CD4-positive, alpha-beta T cell treated with Interleukin-15 for 1 hour (primary cell): ENCODE measurements at regions not wholly inside any gene's neighbourhood (a gene's known extent, or its start where the extent isn't known, plus 50 kb on each side); places are given as distances from the start of the nearest gene placed in this dataset.
"Not testable (repeated sequence)": the region's sequence is repeated elsewhere in the genome, so short reads cannot be mapped to it uniquely, and the experiment has no call there.

ENCODE experiments used
- DNase-seq: peaks from one replicate; pipeline ENCODE4 v3.0.0-alpha.2; 2020

DNA sequence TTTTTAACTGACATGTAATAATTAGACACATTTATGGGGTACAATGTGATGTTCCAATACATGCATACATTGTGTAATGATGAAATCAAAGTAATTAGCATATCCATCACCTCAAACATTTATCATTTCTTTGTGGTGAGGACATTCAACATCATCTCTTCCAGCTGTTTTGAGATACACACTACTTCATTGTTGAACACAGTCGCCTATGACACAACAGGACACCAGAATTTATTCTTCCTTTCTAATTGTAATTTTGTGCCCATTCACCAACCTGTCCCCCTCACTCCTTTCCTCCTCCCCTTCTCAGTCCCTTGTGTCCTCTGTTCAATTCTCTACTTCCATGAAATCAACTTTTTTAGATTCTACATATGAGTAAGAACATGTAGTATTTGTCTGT lies 113.4 kb upstream of the CBLB start:
- DNase-seq = no peak

DNA sequence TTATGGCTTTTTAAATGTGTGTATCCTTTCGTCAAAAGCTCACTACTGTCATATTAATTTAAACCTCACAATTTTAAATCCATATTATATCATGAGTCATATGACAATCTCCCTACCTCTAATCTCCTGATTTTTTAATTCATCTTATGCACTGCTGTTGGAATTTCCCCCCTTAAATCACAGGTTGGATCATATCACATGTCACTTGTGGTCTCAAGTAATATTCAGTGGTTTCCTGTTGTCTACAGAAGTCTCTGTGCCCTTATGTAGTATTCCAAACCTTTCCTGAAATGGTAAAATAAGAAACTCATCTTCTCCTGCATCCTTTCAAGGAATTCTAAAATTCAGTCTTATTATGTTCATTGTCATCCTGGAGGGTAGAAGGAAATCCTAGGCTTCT lies 116.0 kb upstream of the CBLB start:
- no peak for DNase-seq

DNA sequence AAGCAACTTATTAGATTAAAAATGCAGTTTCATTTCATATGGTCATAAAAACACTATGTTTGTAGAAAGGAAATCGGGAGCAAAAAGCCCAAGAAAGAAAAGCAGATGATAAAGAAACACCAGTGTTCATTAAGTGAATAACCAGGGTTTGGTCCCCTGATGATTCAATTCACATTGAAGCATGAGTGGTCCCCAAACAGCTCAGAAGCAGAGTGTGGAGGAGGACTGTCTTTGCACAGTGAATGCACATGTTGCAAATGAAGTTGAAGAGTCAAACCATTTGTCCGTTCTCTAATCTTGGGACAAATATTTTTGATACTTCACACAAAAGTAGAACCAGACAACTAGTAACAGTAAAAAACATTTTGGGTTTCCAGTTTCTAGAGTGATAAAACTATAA lies 117.5 kb upstream of the CBLB start:
- not testable (repeated sequence) for DNase-seq

DNA sequence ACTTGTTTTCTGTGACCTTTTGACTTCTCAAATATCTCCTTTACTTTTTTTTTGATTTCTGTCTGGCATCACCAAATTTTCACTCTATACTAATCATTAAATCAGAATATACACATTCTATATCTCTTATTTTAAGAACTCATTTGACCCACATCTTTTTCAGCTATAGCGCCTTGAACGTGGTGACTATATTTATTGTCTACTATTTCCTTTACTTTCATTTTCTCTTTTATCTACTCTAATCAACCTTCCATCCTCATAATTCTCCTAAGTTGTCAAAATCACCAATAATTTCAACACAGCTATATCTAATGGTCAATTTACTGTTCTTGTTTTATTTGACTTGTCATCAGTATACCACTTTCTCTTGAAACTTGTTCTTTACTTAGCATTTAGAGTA lies 119.0 kb upstream of the CBLB start:
- no peak for DNase-seq

DNA sequence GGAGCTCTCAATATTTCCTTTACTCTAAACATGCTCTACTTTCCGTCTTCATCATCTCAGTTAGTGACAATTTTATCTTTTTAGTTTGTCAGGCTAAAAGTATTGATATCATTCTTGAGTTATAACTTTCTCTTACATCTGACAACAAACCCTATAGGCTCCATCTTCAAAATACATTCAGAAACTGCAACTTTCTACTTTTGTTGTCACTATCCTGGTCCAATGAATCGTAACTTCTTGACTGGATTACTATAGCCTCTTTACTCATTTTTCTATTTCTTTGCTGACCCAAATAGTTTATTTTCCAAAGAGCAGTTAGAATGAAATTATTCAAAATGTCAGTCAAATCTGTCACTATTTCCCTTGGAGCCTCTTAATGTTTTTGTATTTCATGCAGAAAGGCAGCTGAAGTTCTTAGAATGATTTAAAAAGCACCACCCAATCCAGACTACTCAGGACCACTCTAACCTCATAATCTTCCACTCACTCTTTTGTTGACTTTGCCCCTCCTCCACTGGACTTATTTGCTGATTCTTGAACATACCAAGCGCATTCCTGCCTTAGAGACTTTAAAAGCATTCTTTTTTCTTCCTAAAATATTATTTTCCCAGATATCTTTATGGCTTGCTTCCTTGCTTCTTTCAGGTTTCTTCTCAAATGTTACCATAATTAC lies 119.9 kb upstream of the CBLB start:
- no peak for DNase-seq

DNA sequence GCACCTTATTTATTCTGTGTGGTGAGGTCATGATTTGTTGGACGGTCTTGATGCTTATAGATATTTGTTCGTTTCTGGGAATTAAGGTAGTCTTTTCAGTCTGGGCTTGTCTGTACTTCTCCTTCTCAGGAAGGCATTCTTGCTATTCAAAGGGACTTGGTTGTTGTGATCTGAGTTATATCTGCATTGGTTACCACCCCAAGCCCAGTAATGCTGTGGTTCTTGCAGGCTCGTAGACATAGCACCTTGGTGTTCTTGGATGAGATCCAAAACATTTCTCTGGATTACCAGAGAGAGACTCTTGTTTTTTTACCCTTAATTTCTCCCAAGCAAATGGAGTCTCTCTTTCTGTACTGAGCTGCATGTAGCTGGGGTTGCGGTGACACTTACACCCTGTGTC lies 128.0 kb upstream of the CBLB start:
- no peak for DNase-seq

DNA sequence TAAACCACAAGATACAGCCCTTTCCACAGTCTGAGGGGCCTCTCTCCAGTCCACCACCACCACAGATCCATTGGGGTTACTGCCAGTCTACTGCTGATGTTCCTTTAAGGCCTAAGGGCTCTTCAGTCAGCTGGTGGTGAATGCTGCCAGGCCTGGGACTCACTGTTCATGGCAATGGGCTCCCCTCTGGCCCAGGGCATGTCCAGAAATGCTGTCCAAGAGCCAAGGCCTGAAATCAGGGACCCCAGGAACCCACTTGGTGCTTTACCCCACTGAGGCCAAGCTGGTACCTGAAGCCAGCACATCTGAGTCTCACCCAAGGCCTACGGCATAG lies 128.6 kb upstream of the CBLB start:
- DNase-seq = no peak

DNA sequence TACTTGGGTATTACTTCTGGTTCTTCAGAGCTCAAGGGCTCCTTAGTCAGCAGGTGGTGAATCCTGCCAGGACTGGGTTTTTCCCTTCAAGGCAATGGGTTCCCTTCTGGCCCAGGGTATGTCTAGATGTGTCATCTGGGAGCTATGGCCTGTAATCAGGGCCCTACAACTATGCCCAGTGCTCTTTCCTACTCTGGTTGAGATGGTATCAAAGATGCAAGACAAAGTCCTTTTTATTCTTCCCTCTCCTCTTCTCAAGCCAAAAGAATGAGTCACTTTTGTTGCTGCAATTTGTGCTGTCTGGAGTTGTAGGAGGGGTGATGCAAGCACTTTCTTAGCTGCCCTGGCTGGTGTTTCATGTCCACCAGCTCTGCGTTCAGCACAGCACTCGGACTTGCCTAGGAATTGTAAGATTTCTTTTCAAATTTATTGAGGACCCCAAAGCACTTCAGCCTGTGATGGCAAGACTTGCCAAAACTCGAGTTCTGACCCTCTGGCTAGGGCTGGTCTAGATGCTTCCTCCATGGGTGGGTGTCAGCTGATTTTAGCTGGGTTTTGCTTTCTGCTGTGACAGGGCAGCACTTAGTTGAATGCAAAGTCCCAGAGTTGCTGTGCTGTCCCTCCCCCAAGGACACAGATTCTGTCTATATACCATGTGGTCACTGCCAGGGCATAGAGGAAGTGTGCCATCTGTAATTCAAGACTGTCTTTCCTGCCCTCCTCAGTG lies 129.2 kb upstream of the CBLB start:
- no peak for DNase-seq

DNA sequence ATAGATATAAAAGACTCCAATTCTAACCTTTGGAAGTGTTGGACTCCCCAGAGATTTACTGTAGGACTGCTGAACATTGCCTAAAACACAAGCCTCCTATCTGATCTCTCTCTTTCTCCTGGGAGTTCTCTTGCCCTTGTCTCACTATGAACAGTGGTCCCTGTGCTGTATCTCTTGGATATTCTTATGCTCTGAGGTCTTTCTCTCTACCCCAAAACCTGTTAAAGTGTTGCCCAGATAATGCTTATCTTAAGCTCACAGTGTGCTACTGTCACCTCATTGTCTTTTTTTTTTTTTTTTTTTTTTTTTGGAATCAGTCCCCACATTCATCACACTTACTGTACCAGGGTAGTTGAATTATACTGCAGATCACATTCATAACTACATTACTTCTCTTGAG lies 131.0 kb upstream of the CBLB start:
- DNase-seq = no peak

DNA sequence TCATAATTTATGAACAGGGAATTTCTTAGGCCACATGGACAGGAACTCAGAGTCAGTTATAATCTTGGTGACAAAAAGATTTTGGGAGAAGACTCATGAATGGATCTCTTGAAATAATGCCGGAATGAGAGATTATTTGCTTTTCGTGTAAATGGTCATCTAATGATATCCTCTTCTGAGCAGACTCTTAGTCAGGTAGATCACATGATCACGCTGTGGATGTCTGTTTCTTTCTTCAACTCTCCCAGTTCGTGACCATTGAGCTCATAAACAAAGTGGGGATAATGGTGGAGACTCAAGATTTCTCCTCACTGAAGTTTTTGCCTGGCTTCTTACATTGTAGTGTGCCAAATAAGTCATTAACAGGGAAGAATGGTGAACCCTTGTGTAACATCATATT lies 133.1 kb upstream of the CBLB start:
- DNase-seq = no peak

DNA sequence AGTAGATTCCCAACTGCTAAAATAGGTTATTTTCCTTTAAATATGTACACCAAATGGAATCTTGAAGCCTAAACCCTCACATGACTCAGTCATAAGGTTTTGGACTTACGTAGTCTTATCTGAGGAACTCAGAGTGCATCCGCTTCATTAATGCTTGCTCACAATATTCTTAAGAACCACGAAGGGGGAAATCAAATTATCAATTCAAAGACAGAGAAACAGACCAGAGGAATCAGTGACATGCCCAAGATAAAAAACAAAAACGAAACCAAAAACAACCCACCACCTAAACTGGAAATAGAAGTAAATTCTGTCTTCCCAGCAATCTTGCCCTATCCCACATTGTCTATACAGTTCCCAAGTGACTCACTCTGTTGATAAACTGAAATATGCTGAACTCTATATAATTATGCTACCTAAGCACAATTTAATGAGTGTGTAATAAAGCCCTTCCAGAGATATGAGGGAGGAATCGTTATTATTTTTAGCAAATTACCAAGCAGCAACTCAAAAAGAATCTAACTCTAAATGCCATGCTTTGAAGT lies 135.4 kb upstream of the CBLB start:
- DNase-seq = no peak

DNA sequence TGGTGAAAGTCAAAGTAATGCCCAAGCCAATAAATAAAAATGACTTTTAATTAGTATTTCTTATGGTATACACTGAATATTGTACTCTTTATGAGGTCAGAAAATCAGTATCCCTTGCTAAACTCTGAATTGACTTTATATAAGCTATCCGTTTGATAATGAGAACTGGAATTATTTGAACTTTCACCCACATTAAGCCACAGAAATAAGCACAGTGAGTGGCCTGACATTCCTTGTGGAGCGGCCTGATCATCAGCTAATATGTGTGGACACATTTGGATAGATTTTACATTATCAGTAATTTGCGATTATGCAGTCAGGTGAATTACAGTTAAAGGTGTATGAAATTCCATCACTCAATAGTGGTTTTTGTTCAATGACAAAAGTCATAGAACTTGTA lies 136.0 kb upstream of the CBLB start:
- DNase-seq = no peak

DNA sequence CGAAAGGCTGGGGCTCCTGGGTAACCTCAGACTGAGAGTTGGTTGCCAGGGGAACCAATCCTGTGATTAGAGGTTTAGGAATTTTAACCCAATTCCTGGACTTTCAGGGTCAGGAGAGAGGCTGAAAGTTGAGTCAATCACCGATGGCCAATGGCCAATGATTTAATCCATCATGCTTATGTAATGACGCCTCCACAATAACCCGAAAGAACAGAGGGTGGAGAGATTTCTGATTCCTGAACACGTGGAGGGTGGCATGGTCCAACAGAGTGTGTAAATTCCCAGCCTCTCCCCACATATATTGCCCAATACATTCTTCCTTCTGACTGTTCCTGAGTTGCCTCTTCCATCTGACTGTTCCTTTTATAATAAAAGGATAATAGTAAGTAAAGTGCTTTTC lies 137.2 kb upstream of the CBLB start:
- no peak for DNase-seq

DNA sequence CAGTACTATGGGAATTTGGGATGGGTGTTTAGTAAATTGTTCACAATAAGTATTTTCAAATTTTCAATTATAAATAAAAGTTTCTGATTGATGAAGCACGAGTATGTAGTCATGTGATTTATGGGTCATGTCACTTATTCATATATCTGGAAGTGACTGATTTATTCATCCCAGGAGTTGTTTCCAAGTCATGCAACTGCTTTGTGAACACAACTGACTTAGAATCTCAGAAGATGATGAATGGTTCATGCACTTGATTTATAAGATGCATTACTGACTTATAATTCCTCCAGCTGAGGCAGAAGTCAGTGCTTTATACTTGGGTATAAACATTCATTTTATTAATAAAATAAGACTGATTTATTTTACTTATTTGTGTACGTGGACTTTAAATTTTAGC lies 137.8 kb upstream of the CBLB start:
- DNase-seq = no peak

DNA sequence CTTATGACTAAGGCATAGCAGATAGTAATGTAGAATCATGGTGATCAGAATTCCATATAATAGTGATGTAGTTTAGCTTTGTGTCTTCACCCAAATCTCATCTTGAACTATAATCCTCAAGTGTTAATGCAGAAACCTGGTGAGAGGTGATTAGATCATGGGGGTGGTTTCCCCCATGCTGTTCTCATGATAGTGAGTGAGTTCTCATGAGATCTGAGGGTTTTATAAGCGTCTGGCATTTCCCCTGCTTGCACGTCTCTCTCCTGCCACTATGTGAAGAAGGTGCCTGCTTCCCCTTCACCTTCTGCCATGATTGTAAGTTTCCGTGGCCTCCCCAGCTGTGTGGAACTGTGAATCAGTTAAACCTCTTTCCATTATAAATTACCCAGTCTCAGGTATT lies 138.7 kb upstream of the CBLB start:
- no peak for DNase-seq

DNA sequence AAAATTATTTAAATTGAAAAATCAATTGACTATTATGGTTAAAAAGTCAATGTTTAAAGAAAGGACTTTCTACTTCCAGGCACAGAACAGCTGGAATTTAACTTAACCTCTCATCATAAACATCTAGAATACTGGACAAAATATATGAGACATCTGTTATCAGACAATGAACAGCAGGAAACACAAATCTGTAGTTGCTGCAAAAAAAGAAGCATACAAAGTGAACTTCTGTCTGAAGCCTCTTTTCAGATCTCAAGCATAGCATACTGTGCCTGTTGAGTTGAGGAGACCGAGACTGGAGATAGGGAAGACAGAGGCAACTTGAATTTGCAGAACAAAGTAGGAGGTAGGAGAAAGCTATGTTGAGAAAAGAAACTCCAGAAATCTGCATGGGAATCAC lies 140.0 kb upstream of the CBLB start:
- DNase-seq = no peak

DNA sequence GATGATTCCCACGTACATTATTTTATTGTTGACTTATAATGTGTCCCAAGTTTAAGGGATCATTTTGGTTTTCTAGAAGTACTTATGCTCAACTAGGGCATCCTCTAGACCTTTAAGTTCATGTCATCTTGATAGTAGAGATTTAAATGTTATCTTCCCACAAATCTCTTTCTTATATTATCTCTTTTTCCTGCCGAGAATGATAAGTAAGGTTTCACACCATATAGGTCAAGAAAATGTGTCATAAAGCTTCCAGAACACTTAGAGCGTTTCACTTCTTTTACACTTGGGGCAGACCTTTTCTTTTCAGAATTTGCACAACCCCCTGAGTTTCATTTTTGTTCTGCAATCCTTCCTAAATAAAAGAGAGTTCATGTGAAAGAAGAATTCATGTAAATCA lies 142.0 kb upstream of the CBLB start:
- no peak for DNase-seq

DNA sequence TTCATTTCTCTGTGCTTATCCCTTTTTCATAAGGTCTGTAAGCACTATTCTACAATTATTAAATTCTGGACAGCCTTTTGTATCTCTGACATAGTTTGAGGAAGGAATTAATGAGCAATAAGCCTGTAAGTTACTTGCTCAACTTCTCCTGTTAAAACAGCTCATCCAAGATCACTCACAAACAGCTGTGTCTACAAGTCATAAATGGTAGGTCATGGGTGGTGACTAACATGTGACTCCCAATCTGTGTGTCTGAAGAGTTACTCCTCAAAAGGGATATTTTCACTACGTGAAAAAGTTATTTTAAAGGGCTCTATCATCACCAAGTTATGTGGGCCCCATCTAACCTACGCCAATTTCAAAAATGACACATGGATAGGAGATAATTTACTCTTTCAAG lies 145.2 kb upstream of the CBLB start:
- DNase-seq = no peak

DNA sequence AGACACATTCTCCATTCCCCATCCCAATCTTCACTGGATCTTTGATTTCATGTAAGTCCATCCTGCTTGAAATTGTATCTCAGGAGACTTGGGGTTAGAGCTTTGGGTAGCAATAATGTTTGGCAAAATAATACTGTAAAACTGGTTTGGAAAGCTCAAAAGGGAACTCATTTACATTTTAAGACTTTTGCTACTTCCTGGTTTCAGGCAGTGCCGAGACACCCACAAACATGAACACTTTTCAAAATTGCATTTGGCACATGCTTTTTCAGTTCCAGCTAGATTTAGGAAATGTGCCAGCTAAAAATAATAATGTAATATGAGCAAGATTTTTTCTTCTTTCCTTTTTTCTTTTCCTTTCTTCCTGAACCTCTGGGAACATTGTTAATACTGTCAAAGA lies 145.7 kb upstream of the CBLB start:
- no peak for DNase-seq

DNA sequence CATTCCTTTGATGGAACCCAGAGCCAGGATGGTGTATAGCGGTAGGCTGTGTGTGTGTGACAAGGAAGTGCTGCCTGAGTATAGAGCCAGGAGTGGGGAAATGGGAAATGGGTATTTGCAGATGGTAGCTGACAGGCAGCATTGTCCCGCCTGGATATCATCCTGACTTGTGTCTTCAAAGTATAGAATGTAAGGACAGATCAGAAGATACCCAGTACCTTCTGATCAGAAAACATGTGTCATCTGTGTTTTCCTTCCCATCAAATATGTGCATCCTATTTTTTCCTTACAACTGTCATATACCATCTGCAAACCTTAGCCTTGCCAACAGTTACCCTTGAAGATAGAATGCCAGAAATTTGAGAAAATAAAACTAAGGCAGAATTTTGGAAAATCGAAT lies 146.2 kb upstream of the CBLB start:
- DNase-seq = no peak

DNA sequence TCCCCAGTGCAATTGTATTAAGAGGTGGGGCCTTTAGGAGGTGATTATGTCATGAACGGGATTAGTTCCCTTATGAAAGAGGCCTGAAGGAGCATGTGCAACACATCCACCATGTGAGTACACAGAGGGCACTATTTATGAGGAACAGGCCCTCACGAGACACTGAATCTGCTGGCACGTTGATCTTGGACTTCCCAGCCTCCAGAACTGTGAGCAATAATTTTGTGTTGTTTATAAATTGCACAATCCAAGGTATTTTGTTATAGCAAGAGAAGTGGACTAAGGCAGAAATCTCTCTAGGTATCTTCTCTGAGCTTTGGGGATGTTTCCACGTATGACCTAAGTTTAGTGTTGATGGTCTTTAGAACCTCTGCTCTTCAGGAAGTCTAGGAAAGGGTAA lies 149.3 kb upstream of the CBLB start:
- no peak for DNase-seq

DNA sequence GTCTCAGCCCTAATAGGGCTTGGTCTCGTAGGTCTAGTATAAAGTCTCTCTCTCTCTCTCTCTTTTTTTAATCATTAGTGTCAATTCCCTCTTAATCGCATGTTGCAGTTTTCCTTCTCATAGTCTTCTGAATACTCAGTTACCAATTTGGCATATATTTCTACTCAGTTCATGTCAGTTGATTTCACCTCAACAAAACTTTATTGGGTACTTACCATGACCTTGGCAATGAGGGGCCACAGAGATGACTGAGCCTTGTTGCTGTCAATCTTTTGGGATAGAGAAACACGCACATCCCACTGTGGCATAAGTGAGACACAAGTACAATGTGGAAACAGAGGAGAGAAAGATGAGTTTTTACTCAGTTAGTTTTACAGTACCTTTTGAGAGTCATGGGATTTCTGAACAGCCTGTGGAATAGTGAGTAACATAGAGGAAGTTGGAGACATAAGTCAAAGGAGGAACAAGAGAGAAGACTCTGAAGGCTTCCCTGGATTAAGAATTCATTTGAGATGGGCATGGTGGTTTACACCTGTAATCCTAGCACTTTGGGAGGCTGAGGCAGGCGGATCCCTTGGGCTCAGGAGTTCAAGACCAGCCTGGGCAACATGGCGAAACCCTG lies 150.2 kb upstream of the CBLB start:
- DNase-seq = no peak

DNA sequence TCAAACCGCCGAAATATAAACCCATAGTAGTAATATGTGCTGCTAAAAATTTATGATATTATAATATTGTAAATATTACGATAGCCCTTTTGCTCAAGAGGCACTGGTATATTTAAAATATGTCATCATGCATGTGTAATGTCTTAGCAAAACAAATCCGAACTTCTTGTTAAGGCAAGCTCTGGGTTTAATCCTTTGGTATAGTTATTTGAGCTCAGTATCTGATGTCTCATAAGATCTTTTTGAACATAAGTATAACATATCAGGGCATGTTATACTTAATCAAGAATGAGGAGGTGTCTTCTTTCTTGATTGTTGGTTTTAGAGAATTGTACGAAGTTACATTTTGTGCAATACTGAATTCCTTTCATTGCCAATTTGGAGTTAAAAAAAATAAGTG lies 154.1 kb upstream of the CBLB start:
- DNase-seq = no peak

DNA sequence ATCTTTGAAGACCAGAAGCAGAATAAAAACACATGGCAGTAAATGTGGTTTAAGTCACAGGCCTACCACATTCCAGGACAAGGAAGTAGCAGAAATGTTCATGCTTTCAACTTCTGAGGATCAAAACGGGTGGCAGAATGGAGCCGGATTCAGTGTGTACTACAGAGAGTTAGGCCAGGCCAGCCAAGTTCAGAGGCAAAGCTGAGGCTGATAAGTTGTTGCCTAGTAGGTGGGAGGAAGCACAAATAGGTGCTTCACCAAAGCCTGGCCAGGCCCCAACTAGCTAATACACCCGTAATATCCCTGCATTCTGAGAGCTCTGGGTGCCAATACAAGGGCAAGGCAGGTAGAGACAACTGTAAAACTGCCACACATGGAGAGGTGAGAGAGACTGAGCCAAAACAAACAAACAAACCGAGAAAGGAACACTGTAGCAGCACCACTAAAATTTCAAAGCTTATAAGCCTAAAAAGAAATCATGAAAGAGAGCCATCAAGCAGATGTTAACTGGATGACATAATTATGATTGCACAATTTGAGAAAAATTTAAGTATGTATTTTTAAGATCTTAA lies 156.4 kb upstream of the CBLB start:
- DNase-seq = no peak
